ENCODE measurements at regions not wholly inside any gene's neighbourhood (a gene's known extent, or its start where the extent isn't known, plus 50 kb on each side); places are given as distances from the start of the nearest gene placed in this dataset.

DNA sequence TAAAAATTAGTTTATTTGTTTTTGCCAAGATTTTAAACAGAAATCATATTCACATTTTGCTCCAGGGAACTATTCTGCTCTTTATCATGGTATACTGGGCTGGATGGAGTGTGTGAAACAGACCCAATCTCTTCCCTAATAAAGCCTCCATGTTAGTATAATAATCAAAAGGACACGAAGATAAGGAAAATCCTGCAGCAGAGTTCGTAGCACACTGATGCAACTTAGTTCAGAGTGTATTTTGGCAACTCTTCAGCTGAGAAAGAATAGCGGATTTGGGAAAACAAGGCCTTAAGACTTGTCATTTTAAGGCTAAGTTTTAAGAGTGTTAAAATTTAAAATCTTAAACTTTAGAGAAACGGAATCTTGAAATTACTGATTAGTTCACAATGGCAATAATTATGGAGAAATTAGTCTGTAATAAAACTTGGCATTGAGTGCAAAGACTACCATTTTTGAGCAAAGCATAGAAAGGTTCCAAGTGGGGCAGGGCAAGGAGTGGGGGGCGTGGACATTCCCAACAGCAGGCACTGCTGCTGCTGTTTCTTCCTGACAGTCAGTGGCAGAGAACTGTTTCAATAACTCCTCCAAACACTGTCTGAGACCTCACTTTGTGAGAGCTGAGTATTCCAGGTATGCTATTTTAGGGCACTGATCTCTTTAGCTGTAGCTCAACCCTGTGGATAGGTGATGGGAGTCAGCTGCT, 225.0 kb downstream of the HRH4 start:
- H3K79me1 ChIP-seq (ENCODE audit: low read depth, low read length): no peaks in the 10 kb centered on the region
- H2BK20ac ChIP-seq (ENCODE audit: low read length): no peak overlapping the region
- H3K4me1 ChIP-seq (replicated peaks in 1 of 4; ENCODE audit: control insufficient read depth in 3 of 4, insufficient read depth in 4 of 4, low read length in 3 of 4): no peaks in the 10 kb centered on the region
- H3K23ac ChIP-seq (ENCODE audit: insufficient read length): no peak overlapping the region
- no peaks in the 10 kb centered on the region for H3K9me3 ChIP-seq (ENCODE audit: insufficient read depth in 2 of 2, low read depth in 1 of 2, low read length in 1 of 2)
- POLR2A ChIA-PET (ENCODE audit: partially characterized antibody): no interaction called here
- H2AK5ac ChIP-seq (ENCODE audit: low read depth, low read length): no peak overlapping the region
- no peak overlapping the region for H3K56ac ChIP-seq (replicated peaks; ENCODE audit: insufficient read length, low read depth, low read length)
- no peak overlapping the region for H2AFZ ChIP-seq (ENCODE audit: low read length)
- no peak overlapping the region for H3K4me3 ChIP-seq (ENCODE audit: extremely low read depth in 1 of 4, insufficient read depth in 2 of 4, low read depth in 3 of 4, low read length in 4 of 4)
- H3K27me3 ChIP-seq (replicated peaks in 1 of 4; ENCODE audit: control insufficient read depth in 3 of 4, extremely low read depth in 1 of 4, insufficient read depth in 3 of 4, low read length in 3 of 4): no peaks in the 10 kb centered on the region
- H2BK5ac ChIP-seq (ENCODE audit: low read depth, low read length): no peak overlapping the region
- H4K5ac ChIP-seq (ENCODE audit: insufficient read length, low read depth, low read length): no peak overlapping the region
- H4K91ac ChIP-seq (replicated peaks; ENCODE audit: insufficient read length, low read length): no peak overlapping the region
- no peak overlapping the region for H3K4ac ChIP-seq (replicated peaks; ENCODE audit: insufficient read length, low read depth, low read length)
- no peak overlapping the region for H4K8ac ChIP-seq (ENCODE audit: extremely low read depth, insufficient read depth, low read length)
- no peak overlapping the region for H3K4me2 ChIP-seq (ENCODE audit: insufficient read depth in 1 of 2, low read depth in 2 of 2, low read length in 2 of 2)
- TF ChIP-seq BCL11A (IDR thresholded peaks at IDR 0.05; ENCODE audit: low read depth in 2 of 2, low read length in 2 of 2) (no peak), JUN (IDR thresholded peaks at IDR 0.05; ENCODE audit: low read depth, low read length) (no peak), POU5F1 (IDR thresholded peaks at IDR 0.05; ENCODE audit: low read depth, low read length) (no peak), SP1 (IDR thresholded peaks at IDR 0.05; ENCODE audit: low read depth, low read length) (no peak), CBX5 (IDR thresholded peaks at IDR 0.05; ENCODE audit: low read depth, low read length) (no peak), CHD1 (IDR thresholded peaks at IDR 0.05; ENCODE audit: low read depth, low read length) (no peak), SIX5 (IDR thresholded peaks at IDR 0.05; ENCODE audit: low read depth, low read length) (no peak), HDAC6 (IDR thresholded peaks at IDR 0.05; ENCODE audit: low read depth, low read length) (no peak), KDM5A (IDR thresholded peaks at IDR 0.05; ENCODE audit: low read length) (no peak), MAFK (IDR thresholded peaks at IDR 0.05; ENCODE audit: low read depth, low read length) (no peak), SIRT6 (IDR thresholded peaks at IDR 0.05; ENCODE audit: low read length) (no peak), CREB1 (IDR thresholded peaks at IDR 0.05) (no peak), TAF7 (optimal IDR thresholded peaks at IDR 0.05; ENCODE audit: borderline replicate concordance, low read depth, low read length) (no peak), YY1 (IDR thresholded peaks at IDR 0.05; ENCODE audit: low read depth, low read length) (no peak)
- TF ChIP-seq, protein P1, sequence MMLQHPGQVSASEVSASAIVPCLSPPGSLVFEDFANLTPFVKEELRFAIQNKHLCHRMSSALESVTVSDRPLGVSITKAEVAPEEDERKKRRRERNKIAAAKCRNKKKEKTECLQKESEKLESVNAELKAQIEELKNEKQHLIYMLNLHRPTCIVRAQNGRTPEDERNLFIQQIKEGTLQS (IDR thresholded peaks at IDR 0.05; ENCODE audit: insufficient read depth, low read depth, low read length): no peak
- no peak for DNase-seq (ENCODE audit: low read depth in 1 of 2, low spot score in 2 of 2)
- no peaks in the 10 kb centered on the region for H3K36me3 ChIP-seq (ENCODE audit: control insufficient read depth in 2 of 4, insufficient read depth in 4 of 4, low read length in 3 of 4)
- H3K9ac ChIP-seq (replicated peaks in 1 of 4; ENCODE audit: extremely low read depth in 1 of 4, low read depth in 3 of 4, low read length in 3 of 4): no peak overlapping the region
- H3K18ac ChIP-seq (ENCODE audit: extremely low read depth, low read length): no peak overlapping the region
- H3K79me2 ChIP-seq (ENCODE audit: control insufficient read depth in 1 of 2, insufficient read depth in 2 of 2, low read length in 2 of 2): no peaks in the 10 kb centered on the region
- CTCF ChIA-PET (ENCODE audit: partially characterized antibody): no interaction called here
- no peak overlapping the region for H2BK12ac ChIP-seq (ENCODE audit: low read depth, low read length)
- no peak overlapping the region for H3K27ac ChIP-seq (ENCODE audit: low read depth, low read length)
- H3K14ac ChIP-seq (ENCODE audit: insufficient read length): no peak overlapping the region
- H3K23me2 ChIP-seq (ENCODE audit: low read depth, low read length): no peaks in the 10 kb centered on the region
- H4K20me1 ChIP-seq (replicated peaks in 1 of 2; ENCODE audit: control insufficient read depth in 1 of 2, insufficient read depth in 2 of 2, low read length in 2 of 2): no peaks in the 10 kb centered on the region
- H2BK15ac ChIP-seq (ENCODE audit: low read length): no peak overlapping the region
- no peak overlapping the region for H2BK120ac ChIP-seq (replicated peaks; ENCODE audit: low read depth, low read length)
- FAIRE-seq: no peak
- WGBS, 2 experiments (ENCODE audit: extremely low coverage in 1 of 2, insufficient coverage in 1 of 2, insufficient read length in 1 of 2, insufficient replicate concordance in 2 of 2, low coverage in 1 of 2, low lambda C conversion rate in 2 of 2, missing lambda C conversion rate in 1 of 2): 84% methylated on average over 5 of the region's 5 CpGs; no CpG with 5 or more reads in 1 of the 2 experiments
